Thyroid gland (tissue), 4 donors: ENCODE measurements at regions not wholly inside any gene's neighbourhood (a gene's known extent, or its start where the extent isn't known, plus 50 kb on each side); places are given as distances from the start of the nearest gene placed in this dataset.

Experiments
- DNase-seq, 2 donors: peaks; one replicate each; pipeline ENCODE4 v3.0.0-alpha.2; 2019
- H3K27ac ChIP-seq, 3 donors: fragments of 200-600 bp; sonication (generic); 1 replicate in 2 of 3; 2 replicates in 1 of 3; pipeline ENCODE4 v1.5.1; 2016 to 2019; ENCODE audit warnings: mild to moderate bottlenecking in 1 of 3, moderate library complexity in 1 of 3
- H3K27me3 ChIP-seq: fragments of 200-600 bp; sonication (generic); one replicate; pipeline ENCODE4 v1.5.1; 2019
- H3K36me3 ChIP-seq, 2 donors: fragments of 200-600 bp; sonication (generic); one replicate each; pipeline ENCODE4 v1.5.1; 2016 to 2019
- H3K4me1 ChIP-seq, 2 donors: fragments of 200-600 bp; sonication (generic); one replicate each; pipeline ENCODE4 v1.5.1; 2017 to 2019
- H3K4me3 ChIP-seq, 3 donors: fragments of 200-600 bp; sonication (generic); replicated peaks in 1 of 3; 1 replicate in 2 of 3; 2 replicates in 1 of 3; pipeline ENCODE4 v1.5.1; 2016; ENCODE audit warnings: mild to moderate bottlenecking in 1 of 3
- H3K9me3 ChIP-seq: fragments of 200-600 bp; sonication (generic); one replicate; pipeline ENCODE4 v1.5.1; 2017
- POLR2A ChIP-seq, 2 donors: fragments of 450-650 bp; IDR thresholded peaks; one replicate each; pipeline ENCODE4 v1.6.1; 2017; ENCODE audit warnings: antibody characterized with exemption in 2 of 2, mild to moderate bottlenecking in 2 of 2, moderate library complexity in 1 of 2
- WGBS, 2 donors: methylation state at CpG; one replicate each; pipeline ENCODE4 v1.1.5; 2017; 5-methylcytosine and 5-hydroxymethylcytosine counted together
- intact Hi-C: fragments of 100-400 bp; cut with DNase I; formaldehyde crosslinking; loops from one replicate; pipeline ENCODE4 v1.15.1; 2023
- TF ChIP-seq, protein P1 (sequence below), 6 experiments: fragments of 200-600 bp in 3 of 6; fragments of 450-650 bp in 3 of 6; sonication (generic) in 3 of 6; IDR thresholded peaks; one replicate each; pipeline ENCODE4 v1.5.1; 2016 to 2019; ENCODE audit warnings: antibody characterized with exemption in 6 of 6, mild to moderate bottlenecking in 2 of 6, inconsistent platforms in 1 of 6, moderate library complexity in 1 of 6

GRCh38 chr6:44029444-44030185, 97.6 kb downstream of the MRPL14 start:
- 81% methylated on average over 4 of the region's 4 CpGs for WGBS, 2 donors
- H3K27ac ChIP-seq = no peak overlapping the region
- H3K4me1 ChIP-seq = no peaks in the 10 kb centered on the region
- H3K27me3 ChIP-seq = no peaks in the 10 kb centered on the region
- intact Hi-C loops = no loop called here
- DNase-seq = no peak
- H3K36me3 ChIP-seq = no peaks in the 10 kb centered on the region
- no peak for TF ChIP-seq POLR2A (IDR thresholded peaks at IDR 0.05)
- TF ChIP-seq, protein P1, sequence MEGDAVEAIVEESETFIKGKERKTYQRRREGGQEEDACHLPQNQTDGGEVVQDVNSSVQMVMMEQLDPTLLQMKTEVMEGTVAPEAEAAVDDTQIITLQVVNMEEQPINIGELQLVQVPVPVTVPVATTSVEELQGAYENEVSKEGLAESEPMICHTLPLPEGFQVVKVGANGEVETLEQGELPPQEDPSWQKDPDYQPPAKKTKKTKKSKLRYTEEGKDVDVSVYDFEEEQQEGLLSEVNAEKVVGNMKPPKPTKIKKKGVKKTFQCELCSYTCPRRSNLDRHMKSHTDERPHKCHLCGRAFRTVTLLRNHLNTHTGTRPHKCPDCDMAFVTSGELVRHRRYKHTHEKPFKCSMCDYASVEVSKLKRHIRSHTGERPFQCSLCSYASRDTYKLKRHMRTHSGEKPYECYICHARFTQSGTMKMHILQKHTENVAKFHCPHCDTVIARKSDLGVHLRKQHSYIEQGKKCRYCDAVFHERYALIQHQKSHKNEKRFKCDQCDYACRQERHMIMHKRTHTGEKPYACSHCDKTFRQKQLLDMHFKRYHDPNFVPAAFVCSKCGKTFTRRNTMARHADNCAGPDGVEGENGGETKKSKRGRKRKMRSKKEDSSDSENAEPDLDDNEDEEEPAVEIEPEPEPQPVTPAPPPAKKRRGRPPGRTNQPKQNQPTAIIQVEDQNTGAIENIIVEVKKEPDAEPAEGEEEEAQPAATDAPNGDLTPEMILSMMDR (IDR thresholded peaks at IDR 0.05) = no peak
- H3K9me3 ChIP-seq = no peaks in the 10 kb centered on the region
- no peak overlapping the region for H3K4me3 ChIP-seq

DNA sequence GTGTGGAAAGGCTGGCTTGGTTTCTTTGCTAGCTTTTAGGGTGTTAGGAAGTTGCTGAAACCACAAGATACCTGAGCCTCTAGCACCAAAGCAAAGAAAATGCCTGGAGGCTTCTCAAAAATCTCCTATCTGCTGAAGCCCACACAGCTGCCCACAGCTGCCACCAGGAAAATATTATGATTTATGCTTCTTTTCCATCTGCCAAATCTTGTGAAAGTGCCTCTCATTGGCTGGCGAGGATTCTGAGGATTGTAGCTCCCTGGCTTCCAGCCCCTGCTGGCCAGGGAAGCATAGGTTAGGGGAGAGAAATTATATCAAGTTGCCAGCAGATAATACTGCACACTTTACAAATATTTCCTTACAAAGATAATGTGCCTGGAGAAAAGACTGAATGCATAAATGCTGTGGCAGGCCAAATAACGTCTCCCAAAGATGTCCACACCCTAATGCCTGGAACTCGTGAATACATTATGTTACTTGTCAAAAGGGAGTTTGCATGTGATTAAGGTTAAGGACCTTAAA, 98.4 kb downstream of the MRPL14 start:
- DNase-seq = no peak
- no peak overlapping the region for H3K27ac ChIP-seq
- H3K27me3 ChIP-seq = no peaks in the 10 kb centered on the region
- H3K4me1 ChIP-seq = no peaks in the 10 kb centered on the region
- no peaks in the 10 kb centered on the region for H3K9me3 ChIP-seq
- H3K36me3 ChIP-seq = no peaks in the 10 kb centered on the region
- TF ChIP-seq POLR2A (IDR thresholded peaks at IDR 0.05) = no peak
- TF ChIP-seq, protein P1 (IDR thresholded peaks at IDR 0.05) = no peak
- intact Hi-C loops = no loop called here
- no peak overlapping the region for H3K4me3 ChIP-seq
- 85 to 88% methylated on average over 3 of the region's 3 CpGs for WGBS, 2 donors

DNA sequence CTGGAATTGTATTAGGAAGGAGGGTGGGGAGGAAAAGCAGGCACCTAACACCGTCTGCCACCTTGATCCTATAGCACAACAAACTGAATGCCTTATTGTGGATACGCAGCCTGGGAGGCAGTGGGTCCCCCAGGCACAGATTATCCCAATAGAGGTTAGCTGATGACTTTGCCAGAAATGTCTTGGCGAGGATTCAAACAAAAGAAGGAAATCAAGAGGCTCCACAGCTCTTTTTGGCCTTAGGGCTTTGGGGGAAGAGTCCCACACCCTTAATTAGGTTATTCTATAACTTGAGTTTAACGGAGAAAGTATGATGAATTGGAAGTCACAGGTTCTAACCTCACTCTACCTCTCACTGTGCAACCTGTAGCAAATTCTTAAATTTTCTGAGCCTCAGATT, 102.0 kb downstream of the MRPL14 start:
- 76 to 78% methylated on average over 4 of the region's 4 CpGs for WGBS, 2 donors
- Histone ChIP-seq H3K27me3 (no peaks in the 10 kb centered on the region), H3K4me1 (peaks cover 0 to 1% of the 10 kb centered on the region in 2 donors), H3K4me3 (no peak overlapping the region), H3K9me3 (no peaks in the 10 kb centered on the region), H3K36me3 (no peaks in the 10 kb centered on the region), H3K27ac (no peak overlapping the region)
- DNase-seq = no peak
- no peak for TF ChIP-seq POLR2A (IDR thresholded peaks at IDR 0.05)
- TF ChIP-seq, protein P1 (IDR thresholded peaks at IDR 0.05) = no peak
- intact Hi-C loops = no loop called here

DNA sequence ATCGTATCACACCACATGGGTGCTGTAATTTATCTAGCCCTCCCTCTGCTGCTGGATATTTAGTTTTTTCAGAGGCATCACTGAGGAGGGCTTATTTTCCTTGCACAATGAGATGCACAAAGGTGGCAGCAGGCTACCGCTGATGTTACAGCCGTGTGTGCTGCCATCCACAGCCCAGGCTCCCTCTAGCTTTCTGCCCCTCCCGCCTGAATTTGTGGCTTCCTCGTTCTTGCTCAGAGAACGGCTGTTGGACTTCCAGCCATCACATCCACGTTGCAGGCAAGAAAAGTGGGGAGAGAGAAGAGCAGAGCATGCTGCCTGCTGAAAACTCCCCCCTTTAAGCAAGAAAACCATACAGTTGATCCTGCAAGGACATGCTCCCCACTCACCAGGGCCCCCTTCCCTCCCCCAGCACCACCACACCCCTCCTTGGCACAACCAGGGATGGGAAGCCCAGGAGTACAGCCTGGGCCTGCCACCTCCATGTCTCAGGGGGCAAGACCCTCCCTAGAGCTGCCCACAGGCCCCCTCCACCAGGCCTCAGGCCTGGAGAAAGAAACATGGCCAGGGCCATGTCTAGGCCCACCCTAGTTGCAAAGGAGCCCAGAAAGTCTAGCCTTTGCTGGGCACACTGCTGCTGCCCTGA, 102.6 kb downstream of the MRPL14 start:
- no peaks in the 10 kb centered on the region for H3K9me3 ChIP-seq
- DNase-seq = no peak
- H3K4me1 ChIP-seq = peaks cover 0 to 4% of the 10 kb centered on the region in 2 donors
- no peak overlapping the region for H3K4me3 ChIP-seq
- 74 to 77% methylated on average over 7 of the region's 7 CpGs for WGBS, 2 donors
- intact Hi-C loops = no loop called here
- no peaks in the 10 kb centered on the region for H3K27me3 ChIP-seq
- no peak overlapping the region for H3K27ac ChIP-seq
- H3K36me3 ChIP-seq = no peaks in the 10 kb centered on the region
- no peak for TF ChIP-seq POLR2A (IDR thresholded peaks at IDR 0.05)
- TF ChIP-seq, protein P1 (IDR thresholded peaks at IDR 0.05) = no peak
